ENCODE measurements at regions not wholly inside any gene's neighbourhood (a gene's known extent, or its start where the extent isn't known, plus 50 kb on each side); places are given as distances from the start of the nearest gene placed in this dataset.
"Not testable (repeated sequence)": the region's sequence is repeated elsewhere in the genome, so short reads cannot be mapped to it uniquely, and the experiment has no call there.

GRCh38 chr9:87199782-87200181 lies 252.5 kb upstream of the GAS1 start:
- DNase-seq: no peak
- no peaks in the 10 kb centered on the region for H3K27me3 ChIP-seq (ENCODE audit: insufficient read depth, low read length)

GRCh38 chr9:87201351-87201751 lies 254.0 kb upstream of the GAS1 start:
- no peak overlapping the region for H4K8ac ChIP-seq (ENCODE audit: low read depth, low read length)
- no peaks in the 10 kb centered on the region for H3K27me3 ChIP-seq (ENCODE audit: insufficient read depth, low read length)
- no peak overlapping the region for H2AK5ac ChIP-seq (ENCODE audit: low read length)
- no peak overlapping the region for H2BK12ac ChIP-seq (ENCODE audit: low read length)
- no peaks in the 10 kb centered on the region for H3K79me2 ChIP-seq (ENCODE audit: control insufficient read depth, insufficient read depth, low read length, poor library complexity)
- no peak overlapping the region for H4K12ac ChIP-seq (ENCODE audit: low read depth, low read length)
- no peak for DNase-seq
- no peaks in the 10 kb centered on the region for H3K36me3 ChIP-seq (ENCODE audit: control insufficient read depth in 1 of 2, insufficient read depth in 2 of 2, low read length in 2 of 2)
- no peak overlapping the region for H3K14ac ChIP-seq (ENCODE audit: low read length)
- H3K9ac ChIP-seq (ENCODE audit: low read length): no peak overlapping the region
- no peak overlapping the region for H4K91ac ChIP-seq (ENCODE audit: low read depth, low read length)
- H3K18ac ChIP-seq (ENCODE audit: low read length): no peak overlapping the region
- H2BK5ac ChIP-seq (ENCODE audit: low read depth, low read length, poor library complexity): no peak overlapping the region
- no peaks in the 10 kb centered on the region for H3K79me1 ChIP-seq (ENCODE audit: low read length)
- no peak overlapping the region for H2AFZ ChIP-seq (ENCODE audit: insufficient read depth, low read length, poor library complexity)
- H3K4me2 ChIP-seq (ENCODE audit: low read length): no peak overlapping the region
- no peak overlapping the region for H3K23ac ChIP-seq (ENCODE audit: low read length)
- no peaks in the 10 kb centered on the region for H3K9me3 ChIP-seq (ENCODE audit: insufficient read depth, low read depth, low read length)
- H2BK120ac ChIP-seq (ENCODE audit: insufficient read depth, low read length, poor library complexity): no peak overlapping the region
- no peaks in the 10 kb centered on the region for H3K4me1 ChIP-seq (ENCODE audit: control insufficient read depth in 1 of 2, insufficient read depth in 2 of 2, low read length in 2 of 2)
- WGBS (ENCODE audit: extremely low coverage, insufficient coverage, insufficient read length): no CpG with 5 or more reads among the region's 4 CpGs
- no peak overlapping the region for H3K4me3 ChIP-seq (ENCODE audit: low read depth, low read length)
- H3K4ac ChIP-seq (ENCODE audit: low read depth, low read length): no peak overlapping the region
- H3K27ac ChIP-seq (ENCODE audit: low read depth, low read length): no peak overlapping the region

More at GRCh38 chr9:87199782-87200181, 252.5 kb upstream of the GAS1 start:
- no peak overlapping the region for H4K12ac ChIP-seq (ENCODE audit: low read depth, low read length)
- H3K4ac ChIP-seq (ENCODE audit: low read depth, low read length): no peak overlapping the region
- no peak overlapping the region for H3K4me3 ChIP-seq (ENCODE audit: low read depth, low read length)
- no peak overlapping the region for H2BK120ac ChIP-seq (ENCODE audit: insufficient read depth, low read length, poor library complexity)
- H3K79me2 ChIP-seq (ENCODE audit: control insufficient read depth, insufficient read depth, low read length, poor library complexity): no peaks in the 10 kb centered on the region
- no peak overlapping the region for H3K14ac ChIP-seq (ENCODE audit: low read length)
- H3K18ac ChIP-seq (ENCODE audit: low read length): no peak overlapping the region
- no peak overlapping the region for H4K91ac ChIP-seq (ENCODE audit: low read depth, low read length)
- no peak overlapping the region for H2BK12ac ChIP-seq (ENCODE audit: low read length)
- H2AK5ac ChIP-seq (ENCODE audit: low read length): no peak overlapping the region
- no peak overlapping the region for H3K4me2 ChIP-seq (ENCODE audit: low read length)
- H3K27ac ChIP-seq (ENCODE audit: low read depth, low read length): no peak overlapping the region
- no peak overlapping the region for H2AFZ ChIP-seq (ENCODE audit: insufficient read depth, low read length, poor library complexity)
- H3K36me3 ChIP-seq (ENCODE audit: control insufficient read depth in 1 of 2, insufficient read depth in 2 of 2, low read length in 2 of 2): no peaks in the 10 kb centered on the region
- H2BK5ac ChIP-seq (ENCODE audit: low read depth, low read length, poor library complexity): no peak overlapping the region
- no peak overlapping the region for H4K8ac ChIP-seq (ENCODE audit: low read depth, low read length)
- H3K9ac ChIP-seq (ENCODE audit: low read length): no peak overlapping the region
- H3K23ac ChIP-seq (ENCODE audit: low read length): no peak overlapping the region
- no peaks in the 10 kb centered on the region for H3K79me1 ChIP-seq (ENCODE audit: low read length)
- no peaks in the 10 kb centered on the region for H3K4me1 ChIP-seq (ENCODE audit: control insufficient read depth in 1 of 2, insufficient read depth in 2 of 2, low read length in 2 of 2)
- H3K9me3 ChIP-seq (ENCODE audit: insufficient read depth, low read depth, low read length): no peaks in the 10 kb centered on the region
- WGBS (ENCODE audit: extremely low coverage, insufficient coverage, insufficient read length): no CpG with 5 or more reads among the region's 4 CpGs

GRCh38 chr9:87206064-87206661 lies 258.9 kb upstream of the GAS1 start:
- H2BK12ac ChIP-seq (ENCODE audit: low read length): no peak overlapping the region
- H3K27me3 ChIP-seq (ENCODE audit: insufficient read depth, low read length): no peaks in the 10 kb centered on the region
- no peak overlapping the region for H4K91ac ChIP-seq (ENCODE audit: low read depth, low read length)
- no peaks in the 10 kb centered on the region for H3K9me3 ChIP-seq (ENCODE audit: insufficient read depth, low read depth, low read length)
- H3K79me1 ChIP-seq (ENCODE audit: low read length): no peaks in the 10 kb centered on the region
- H2AK5ac ChIP-seq (ENCODE audit: low read length): no peak overlapping the region
- H2BK120ac ChIP-seq (ENCODE audit: insufficient read depth, low read length, poor library complexity): no peak overlapping the region
- no peak overlapping the region for H3K23ac ChIP-seq (ENCODE audit: low read length)
- DNase-seq: no peak
- WGBS (ENCODE audit: extremely low coverage, insufficient coverage, insufficient read length): no CpG with 5 or more reads among the region's 7 CpGs
- H3K14ac ChIP-seq (ENCODE audit: low read length): no peak overlapping the region
- no peaks in the 10 kb centered on the region for H3K36me3 ChIP-seq (ENCODE audit: control insufficient read depth in 1 of 2, insufficient read depth in 2 of 2, low read length in 2 of 2)
- no peak overlapping the region for H2BK5ac ChIP-seq (ENCODE audit: low read depth, low read length, poor library complexity)
- H3K4me1 ChIP-seq (ENCODE audit: control insufficient read depth in 1 of 2, insufficient read depth in 2 of 2, low read length in 2 of 2): no peaks in the 10 kb centered on the region
- no peak overlapping the region for H3K9ac ChIP-seq (ENCODE audit: low read length)
- no peak overlapping the region for H3K4ac ChIP-seq (ENCODE audit: low read depth, low read length)
- no peak overlapping the region for H3K27ac ChIP-seq (ENCODE audit: low read depth, low read length)
- no peak overlapping the region for H3K18ac ChIP-seq (ENCODE audit: low read length)
- no peak overlapping the region for H3K4me2 ChIP-seq (ENCODE audit: low read length)
- H4K8ac ChIP-seq (ENCODE audit: low read depth, low read length): no peak overlapping the region
- H2AFZ ChIP-seq (ENCODE audit: insufficient read depth, low read length, poor library complexity): no peak overlapping the region
- H3K4me3 ChIP-seq (ENCODE audit: low read depth, low read length): no peak overlapping the region
- H4K12ac ChIP-seq (ENCODE audit: low read depth, low read length): no peak overlapping the region
- H3K79me2 ChIP-seq (ENCODE audit: control insufficient read depth, insufficient read depth, low read length, poor library complexity): no peaks in the 10 kb centered on the region

GRCh38 chr9:87210658-87211057 lies 263.4 kb upstream of the GAS1 start:
- H2AFZ ChIP-seq (ENCODE audit: insufficient read depth, low read length, poor library complexity); H4K12ac ChIP-seq (ENCODE audit: low read depth, low read length); H3K36me3 ChIP-seq (ENCODE audit: control insufficient read depth in 1 of 2, insufficient read depth in 2 of 2, low read length in 2 of 2); DNase-seq; H3K23ac ChIP-seq (ENCODE audit: low read length); H3K9me3 ChIP-seq (ENCODE audit: insufficient read depth, low read depth, low read length); H3K27me3 ChIP-seq (ENCODE audit: insufficient read depth, low read length); H2BK120ac ChIP-seq (ENCODE audit: insufficient read depth, low read length, poor library complexity); H3K79me1 ChIP-seq (ENCODE audit: low read length); H3K4ac ChIP-seq (ENCODE audit: low read depth, low read length); H2AK5ac ChIP-seq (ENCODE audit: low read length); H3K14ac ChIP-seq (ENCODE audit: low read length); H3K4me2 ChIP-seq (ENCODE audit: low read length); H2BK12ac ChIP-seq (ENCODE audit: low read length); H3K27ac ChIP-seq (ENCODE audit: low read depth, low read length); H3K4me3 ChIP-seq (ENCODE audit: low read depth, low read length); H3K4me1 ChIP-seq (ENCODE audit: control insufficient read depth in 1 of 2, insufficient read depth in 2 of 2, low read length in 2 of 2); H4K91ac ChIP-seq (ENCODE audit: low read depth, low read length); H3K79me2 ChIP-seq (ENCODE audit: control insufficient read depth, insufficient read depth, low read length, poor library complexity); H2BK5ac ChIP-seq (ENCODE audit: low read depth, low read length, poor library complexity); H3K18ac ChIP-seq (ENCODE audit: low read length); H3K9ac ChIP-seq (ENCODE audit: low read length); H4K8ac ChIP-seq (ENCODE audit: low read depth, low read length): not testable (repeated sequence)
- WGBS (ENCODE audit: extremely low coverage, insufficient coverage, insufficient read length): no CpG with 5 or more reads among the region's 3 CpGs
